ENCODE measurements at regions not wholly inside any gene's neighbourhood (a gene's known extent, or its start where the extent isn't known, plus 50 kb on each side); places are given as distances from the start of the nearest gene placed in this dataset.

GRCh38 chr3:66715806-66716205, 215.0 kb upstream of the LRIG1 start:
- H3K9me3 ChIP-seq (ENCODE audit: control insufficient read depth, low read length): no peaks in the 10 kb centered on the region
- no peak overlapping the region for H3K9ac ChIP-seq (ENCODE audit: low read length)
- H3K27me3 ChIP-seq (ENCODE audit: control insufficient read depth, insufficient read depth, low read length): no peaks in the 10 kb centered on the region
- H3K4me1 ChIP-seq (ENCODE audit: control insufficient read depth, insufficient read depth, low read length): no peaks in the 10 kb centered on the region
- no peaks in the 10 kb centered on the region for H3K36me3 ChIP-seq (ENCODE audit: control insufficient read depth, insufficient read depth, low read length)
- no peak overlapping the region for H3K4me3 ChIP-seq (ENCODE audit: low read length)

- no peak overlapping the region for H3K9ac ChIP-seq (ENCODE audit: low read length)
- H3K27me3 ChIP-seq (ENCODE audit: control insufficient read depth, insufficient read depth, low read length): no peaks in the 10 kb centered on the region
- no peak overlapping the region for H3K4me3 ChIP-seq (ENCODE audit: low read length)
- no peaks in the 10 kb centered on the region for H3K9me3 ChIP-seq (ENCODE audit: control insufficient read depth, low read length)
- H3K36me3 ChIP-seq (ENCODE audit: control insufficient read depth, insufficient read depth, low read length): no peaks in the 10 kb centered on the region
- no peaks in the 10 kb centered on the region for H3K4me1 ChIP-seq (ENCODE audit: control insufficient read depth, insufficient read depth, low read length)
Observed at GRCh38 chr3:66717806-66718205, 217.0 kb upstream of the LRIG1 start.

- Histone ChIP-seq H3K4me1 (ENCODE audit: control insufficient read depth, insufficient read depth, low read length) (no peaks in the 10 kb centered on the region), H3K9me3 (ENCODE audit: control insufficient read depth, low read length) (no peaks in the 10 kb centered on the region), H3K27me3 (ENCODE audit: control insufficient read depth, insufficient read depth, low read length) (no peaks in the 10 kb centered on the region), H3K4me3 (ENCODE audit: low read length) (no peak overlapping the region), H3K9ac (ENCODE audit: low read length) (no peak overlapping the region), H3K36me3 (ENCODE audit: control insufficient read depth, insufficient read depth, low read length) (no peaks in the 10 kb centered on the region)
Observed at GRCh38 chr3:66719796-66720356, 219.1 kb upstream of the LRIG1 start.

GRCh38 chr3:66720508-66720907, 219.7 kb upstream of the LRIG1 start:
- H3K9me3 ChIP-seq (ENCODE audit: control insufficient read depth, low read length): no peaks in the 10 kb centered on the region
- H3K4me1 ChIP-seq (ENCODE audit: control insufficient read depth, insufficient read depth, low read length): no peaks in the 10 kb centered on the region
- H3K4me3 ChIP-seq (ENCODE audit: low read length): no peak overlapping the region
- no peak overlapping the region for H3K9ac ChIP-seq (ENCODE audit: low read length)
- H3K36me3 ChIP-seq (ENCODE audit: control insufficient read depth, insufficient read depth, low read length): no peaks in the 10 kb centered on the region
- no peaks in the 10 kb centered on the region for H3K27me3 ChIP-seq (ENCODE audit: control insufficient read depth, insufficient read depth, low read length)

GRCh38 chr3:66722675-66723074, 221.9 kb upstream of the LRIG1 start:
- Histone ChIP-seq H3K36me3 (ENCODE audit: control insufficient read depth, insufficient read depth, low read length) (no peaks in the 10 kb centered on the region), H3K27me3 (ENCODE audit: control insufficient read depth, insufficient read depth, low read length) (no peaks in the 10 kb centered on the region), H3K4me3 (ENCODE audit: low read length) (no peak overlapping the region), H3K9me3 (ENCODE audit: control insufficient read depth, low read length) (no peaks in the 10 kb centered on the region), H3K9ac (ENCODE audit: low read length) (no peak overlapping the region), H3K4me1 (ENCODE audit: control insufficient read depth, insufficient read depth, low read length) (no peaks in the 10 kb centered on the region)

GRCh38 chr3:66723231-66723630, 222.4 kb upstream of the LRIG1 start:
- Histone ChIP-seq H3K9me3 (ENCODE audit: control insufficient read depth, low read length) (no peaks in the 10 kb centered on the region), H3K4me1 (ENCODE audit: control insufficient read depth, insufficient read depth, low read length) (no peaks in the 10 kb centered on the region), H3K36me3 (ENCODE audit: control insufficient read depth, insufficient read depth, low read length) (no peaks in the 10 kb centered on the region), H3K9ac (ENCODE audit: low read length) (no peak overlapping the region), H3K27me3 (ENCODE audit: control insufficient read depth, insufficient read depth, low read length) (no peaks in the 10 kb centered on the region), H3K4me3 (ENCODE audit: low read length) (no peak overlapping the region)

- no peak overlapping the region for H3K9ac ChIP-seq (ENCODE audit: low read length)
- no peaks in the 10 kb centered on the region for H3K36me3 ChIP-seq (ENCODE audit: control insufficient read depth, insufficient read depth, low read length)
- H3K4me3 ChIP-seq (ENCODE audit: low read length): no peak overlapping the region
- H3K27me3 ChIP-seq (ENCODE audit: control insufficient read depth, insufficient read depth, low read length): no peaks in the 10 kb centered on the region
- H3K9me3 ChIP-seq (ENCODE audit: control insufficient read depth, low read length): no peaks in the 10 kb centered on the region
- H3K4me1 ChIP-seq (ENCODE audit: control insufficient read depth, insufficient read depth, low read length): no peaks in the 10 kb centered on the region
Observed at GRCh38 chr3:66729687-66730393, 229.0 kb upstream of the LRIG1 start.

GRCh38 chr3:66738625-66739365, 238.0 kb upstream of the LRIG1 start:
- Histone ChIP-seq H3K9ac (ENCODE audit: low read length) (no peak overlapping the region), H3K36me3 (ENCODE audit: control insufficient read depth, insufficient read depth, low read length) (no peaks in the 10 kb centered on the region), H3K4me1 (ENCODE audit: control insufficient read depth, insufficient read depth, low read length) (peaks cover 8% of the 10 kb centered on the region), H3K4me3 (ENCODE audit: low read length) (no peak overlapping the region), H3K27me3 (ENCODE audit: control insufficient read depth, insufficient read depth, low read length) (no peaks in the 10 kb centered on the region), H3K9me3 (ENCODE audit: control insufficient read depth, low read length) (no peaks in the 10 kb centered on the region)

GRCh38 chr3:66740260-66740659, 239.4 kb upstream of the LRIG1 start:
- Histone ChIP-seq H3K27me3 (ENCODE audit: control insufficient read depth, insufficient read depth, low read length) (no peaks in the 10 kb centered on the region), H3K4me1 (ENCODE audit: control insufficient read depth, insufficient read depth, low read length) (peaks cover 8% of the 10 kb centered on the region), H3K36me3 (ENCODE audit: control insufficient read depth, insufficient read depth, low read length) (no peaks in the 10 kb centered on the region), H3K9me3 (ENCODE audit: control insufficient read depth, low read length) (no peaks in the 10 kb centered on the region), H3K9ac (ENCODE audit: low read length) (no peak overlapping the region), H3K4me3 (ENCODE audit: low read length) (no peak overlapping the region)

- Histone ChIP-seq H3K9ac (ENCODE audit: low read length) (no peak overlapping the region), H3K36me3 (ENCODE audit: control insufficient read depth, insufficient read depth, low read length) (no peaks in the 10 kb centered on the region), H3K27me3 (ENCODE audit: control insufficient read depth, insufficient read depth, low read length) (no peaks in the 10 kb centered on the region), H3K4me3 (ENCODE audit: low read length) (no peak overlapping the region), H3K9me3 (ENCODE audit: control insufficient read depth, low read length) (no peaks in the 10 kb centered on the region), H3K4me1 (ENCODE audit: control insufficient read depth, insufficient read depth, low read length) (no peaks in the 10 kb centered on the region)
Observed at GRCh38 chr3:66744521-66744920, 243.7 kb upstream of the LRIG1 start.

GRCh38 chr3:66744986-66745385, 244.2 kb upstream of the LRIG1 start:
- Histone ChIP-seq H3K4me1 (ENCODE audit: control insufficient read depth, insufficient read depth, low read length) (no peaks in the 10 kb centered on the region), H3K9ac (ENCODE audit: low read length) (no peak overlapping the region), H3K36me3 (ENCODE audit: control insufficient read depth, insufficient read depth, low read length) (no peaks in the 10 kb centered on the region), H3K9me3 (ENCODE audit: control insufficient read depth, low read length) (no peaks in the 10 kb centered on the region), H3K4me3 (ENCODE audit: low read length) (no peak overlapping the region), H3K27me3 (ENCODE audit: control insufficient read depth, insufficient read depth, low read length) (no peaks in the 10 kb centered on the region)

GRCh38 chr3:66747261-66747660, 246.4 kb upstream of the LRIG1 start:
- no peaks in the 10 kb centered on the region for H3K9me3 ChIP-seq (ENCODE audit: control insufficient read depth, low read length)
- H3K9ac ChIP-seq (ENCODE audit: low read length): no peak overlapping the region
- H3K27me3 ChIP-seq (ENCODE audit: control insufficient read depth, insufficient read depth, low read length): no peaks in the 10 kb centered on the region
- H3K36me3 ChIP-seq (ENCODE audit: control insufficient read depth, insufficient read depth, low read length): no peaks in the 10 kb centered on the region
- no peaks in the 10 kb centered on the region for H3K4me1 ChIP-seq (ENCODE audit: control insufficient read depth, insufficient read depth, low read length)
- no peak overlapping the region for H3K4me3 ChIP-seq (ENCODE audit: low read length)

Measured in mucosa of stomach (tissue), 1 donor.